Skeletal muscle tissue (tissue), 3 donors: ENCODE measurements at regions not wholly inside any gene's neighbourhood (a gene's known extent, or its start where the extent isn't known, plus 50 kb on each side); places are given as distances from the start of the nearest gene placed in this dataset.
"Not testable (repeated sequence)": the region's sequence is repeated elsewhere in the genome, so short reads cannot be mapped to it uniquely, and the experiment has no call there.

Experiments
- H3K27ac ChIP-seq: one replicate; pipeline ENCODE4 v1.7.0; 2013; ENCODE audit warnings: mild to moderate bottlenecking, low read depth, low read length, inconsistent platforms
- H3K27me3 ChIP-seq, 3 donors: one replicate each; pipeline ENCODE4 v1.7.0; 2013; ENCODE audit warnings: low read length in 3 of 3; ENCODE audit not compliant: control insufficient read depth in 3 of 3, insufficient read depth in 3 of 3
- H3K36me3 ChIP-seq, 3 donors: one replicate each; pipeline ENCODE4 v1.7.0; 2013; ENCODE audit warnings: low read length in 3 of 3; ENCODE audit not compliant: control insufficient read depth in 3 of 3, insufficient read depth in 3 of 3
- H3K4me1 ChIP-seq, 3 donors: one replicate each; pipeline ENCODE4 v1.7.0; 2013; ENCODE audit warnings: low read length in 3 of 3, mild to moderate bottlenecking in 3 of 3; ENCODE audit not compliant: control insufficient read depth in 3 of 3, insufficient read depth in 3 of 3
- H3K4me3 ChIP-seq, 3 donors: one replicate each; pipeline ENCODE4 v1.7.0; 2013; ENCODE audit warnings: low read length in 3 of 3
- H3K9ac ChIP-seq, 3 donors: one replicate each; pipeline ENCODE4 v1.7.0; 2013; ENCODE audit warnings: low read length in 3 of 3, mild to moderate bottlenecking in 3 of 3, moderate library complexity in 2 of 3, low read depth in 1 of 3
- H3K9me3 ChIP-seq, 3 donors: one replicate each; pipeline ENCODE4 v1.7.0; 2013; ENCODE audit warnings: low read length in 3 of 3; ENCODE audit not compliant: control insufficient read depth in 3 of 3
- donor health status: Osteomylitis.

GRCh38 chr3:82194870-82195269 lies 433.4 kb upstream of the GBE1 start:
- Histone ChIP-seq H3K27ac (no peak overlapping the region), H3K27me3 (no peaks in the 10 kb centered on the region), H3K4me1 (no peaks in the 10 kb centered on the region), H3K36me3 (no peaks in the 10 kb centered on the region), H3K4me3 (no peak overlapping the region), H3K9ac (no peak overlapping the region), H3K9me3 (no peaks in the 10 kb centered on the region)

- no peak overlapping the region for H3K27ac ChIP-seq
- H3K9ac ChIP-seq, result no peak overlapping the region
- no peaks in the 10 kb centered on the region for H3K4me1 ChIP-seq
- no peak overlapping the region for H3K4me3 ChIP-seq
- H3K27me3 ChIP-seq, result no peaks in the 10 kb centered on the region
- no peaks in the 10 kb centered on the region for H3K36me3 ChIP-seq
- no peaks in the 10 kb centered on the region for H3K9me3 ChIP-seq
Observed at GRCh38 chr3:82186017-82186416, 424.6 kb upstream of the GBE1 start.

- H3K4me1 ChIP-seq, result no peaks in the 10 kb centered on the region
- no peak overlapping the region for H3K9ac ChIP-seq
- H3K4me3 ChIP-seq, result no peak overlapping the region
- no peak overlapping the region for H3K27ac ChIP-seq
- no peaks in the 10 kb centered on the region for H3K9me3 ChIP-seq
- no peaks in the 10 kb centered on the region for H3K36me3 ChIP-seq
- H3K27me3 ChIP-seq, result no peaks in the 10 kb centered on the region
Observed at GRCh38 chr3:82179291-82179690, 417.8 kb upstream of the GBE1 start.

GRCh38 chr3:82178291-82178690 lies 416.8 kb upstream of the GBE1 start:
- no peaks in the 10 kb centered on the region for H3K9me3 ChIP-seq
- H3K4me1 ChIP-seq, result no peaks in the 10 kb centered on the region
- no peaks in the 10 kb centered on the region for H3K36me3 ChIP-seq
- no peaks in the 10 kb centered on the region for H3K27me3 ChIP-seq
- no peak overlapping the region for H3K4me3 ChIP-seq
- no peak overlapping the region for H3K9ac ChIP-seq
- no peak overlapping the region for H3K27ac ChIP-seq

- Histone ChIP-seq H3K9me3 (no peaks in the 10 kb centered on the region), H3K27me3 (no peaks in the 10 kb centered on the region), H3K27ac (no peak overlapping the region), H3K4me1 (no peaks in the 10 kb centered on the region), H3K36me3 (no peaks in the 10 kb centered on the region), H3K9ac (no peak overlapping the region), H3K4me3 (no peak overlapping the region)
Observed at GRCh38 chr3:82177774-82178173, 416.3 kb upstream of the GBE1 start.

GRCh38 chr3:82165266-82165665 lies 403.8 kb upstream of the GBE1 start:
- Histone ChIP-seq H3K36me3 (no peaks in the 10 kb centered on the region), H3K4me1 (no peaks in the 10 kb centered on the region), H3K27ac (no peak overlapping the region), H3K4me3 (no peak overlapping the region), H3K9ac (no peak overlapping the region), H3K9me3 (no peaks in the 10 kb centered on the region), H3K27me3 (no peaks in the 10 kb centered on the region)

- Histone ChIP-seq H3K9me3 (no peaks in the 10 kb centered on the region), H3K4me3 (no peak overlapping the region), H3K27me3 (no peaks in the 10 kb centered on the region), H3K27ac (no peak overlapping the region), H3K9ac (no peak overlapping the region), H3K36me3 (no peaks in the 10 kb centered on the region), H3K4me1 (no peaks in the 10 kb centered on the region)
Observed at GRCh38 chr3:82163907-82164520, 402.6 kb upstream of the GBE1 start.

GRCh38 chr3:82157952-82158351 lies 396.5 kb upstream of the GBE1 start:
- no peak overlapping the region for H3K4me3 ChIP-seq
- no peaks in the 10 kb centered on the region for H3K4me1 ChIP-seq
- H3K36me3 ChIP-seq, result no peaks in the 10 kb centered on the region
- no peaks in the 10 kb centered on the region for H3K9me3 ChIP-seq
- H3K27ac ChIP-seq, result no peak overlapping the region
- no peaks in the 10 kb centered on the region for H3K27me3 ChIP-seq
- H3K9ac ChIP-seq, result no peak overlapping the region

- not testable (repeated sequence) for H3K4me3 ChIP-seq, H3K27me3 ChIP-seq, H3K36me3 ChIP-seq, H3K27ac ChIP-seq, H3K4me1 ChIP-seq, H3K9ac ChIP-seq, H3K9me3 ChIP-seq
Observed at GRCh38 chr3:82153892-82154291, 392.4 kb upstream of the GBE1 start.

GRCh38 chr3:82145742-82146141 lies 384.3 kb upstream of the GBE1 start:
- no peak overlapping the region for H3K4me3 ChIP-seq
- H3K36me3 ChIP-seq, result no peaks in the 10 kb centered on the region
- H3K27me3 ChIP-seq, result no peaks in the 10 kb centered on the region
- H3K4me1 ChIP-seq, result no peaks in the 10 kb centered on the region
- no peaks in the 10 kb centered on the region for H3K9me3 ChIP-seq
- no peak overlapping the region for H3K9ac ChIP-seq
- H3K27ac ChIP-seq, result no peak overlapping the region

GRCh38 chr3:82144811-82145210 lies 383.4 kb upstream of the GBE1 start:
- no peaks in the 10 kb centered on the region for H3K27me3 ChIP-seq
- H3K4me1 ChIP-seq, result no peaks in the 10 kb centered on the region
- no peaks in the 10 kb centered on the region for H3K9me3 ChIP-seq
- H3K27ac ChIP-seq, result no peak overlapping the region
- H3K9ac ChIP-seq, result no peak overlapping the region
- H3K4me3 ChIP-seq, result no peak overlapping the region
- H3K36me3 ChIP-seq, result no peaks in the 10 kb centered on the region
